ENCODE measurements at regions not wholly inside any gene's neighbourhood (a gene's known extent, or its start where the extent isn't known, plus 50 kb on each side); places are given as distances from the start of the nearest gene placed in this dataset.
"Not testable (repeated sequence)": the region's sequence is repeated elsewhere in the genome, so short reads cannot be mapped to it uniquely, and the experiment has no call there.

DNA sequence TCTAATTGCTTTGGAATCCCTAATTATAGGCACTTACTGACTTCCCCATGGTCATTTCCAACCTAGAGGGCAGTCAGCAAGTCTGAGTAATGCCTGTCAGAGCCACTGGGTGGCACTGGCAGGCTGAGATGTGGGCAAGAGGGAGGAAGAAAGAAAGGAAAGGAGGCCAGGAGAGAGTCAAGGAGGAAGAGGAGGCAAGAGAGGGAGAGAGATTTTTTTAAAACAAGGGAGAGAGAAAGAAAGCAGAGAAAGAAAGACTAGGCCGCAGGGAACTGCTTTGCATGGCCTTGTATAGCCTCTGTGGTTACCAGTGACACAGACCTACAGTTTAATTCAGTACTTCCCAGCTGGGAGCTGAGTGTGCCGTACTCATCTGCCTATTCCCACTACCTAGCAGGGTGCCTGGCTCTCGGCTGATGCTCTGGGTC lies 210.4 kb upstream of the ADO start:
- DNase-seq, result peak; percentile 62

DNA sequence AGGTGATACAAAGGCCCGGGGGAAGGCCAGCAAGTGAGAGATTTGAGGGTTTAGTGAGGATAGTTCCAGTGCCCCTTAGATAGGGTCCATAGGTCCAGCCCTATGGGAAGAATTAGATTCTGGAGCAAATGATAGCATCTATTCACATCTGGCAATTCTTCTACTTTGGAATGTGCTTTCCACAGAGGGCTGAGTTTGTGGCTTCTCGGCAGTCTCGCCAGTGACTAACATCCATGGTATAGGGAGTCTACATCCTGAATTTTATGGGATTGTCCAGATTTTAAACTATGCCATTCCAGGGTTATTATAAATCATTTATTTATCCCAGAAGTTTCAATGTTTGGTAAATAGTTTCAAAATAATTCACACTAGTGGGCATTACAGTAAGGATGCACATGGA lies 207.3 kb upstream of the ADO start:
- no peak for DNase-seq

DNA sequence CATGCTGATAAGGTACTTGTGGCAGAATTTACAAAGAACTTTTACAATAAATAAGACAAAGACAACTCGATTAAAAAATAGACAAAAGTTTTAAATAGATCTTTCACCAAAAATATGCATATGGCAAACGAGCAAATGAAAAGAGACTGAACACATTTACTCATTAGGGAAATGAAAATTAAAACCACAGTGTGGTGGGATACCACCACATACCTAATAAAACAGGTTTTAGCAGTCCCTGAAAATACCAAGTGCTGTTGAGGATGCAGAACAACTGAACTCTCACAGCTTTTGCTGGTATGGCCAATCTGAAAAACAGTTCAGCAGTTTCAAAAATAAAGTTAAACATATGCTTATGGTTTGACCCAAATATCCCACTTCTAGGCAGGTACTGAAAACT lies 205.4 kb upstream of the ADO start:
- DNase-seq, result no peak

DNA sequence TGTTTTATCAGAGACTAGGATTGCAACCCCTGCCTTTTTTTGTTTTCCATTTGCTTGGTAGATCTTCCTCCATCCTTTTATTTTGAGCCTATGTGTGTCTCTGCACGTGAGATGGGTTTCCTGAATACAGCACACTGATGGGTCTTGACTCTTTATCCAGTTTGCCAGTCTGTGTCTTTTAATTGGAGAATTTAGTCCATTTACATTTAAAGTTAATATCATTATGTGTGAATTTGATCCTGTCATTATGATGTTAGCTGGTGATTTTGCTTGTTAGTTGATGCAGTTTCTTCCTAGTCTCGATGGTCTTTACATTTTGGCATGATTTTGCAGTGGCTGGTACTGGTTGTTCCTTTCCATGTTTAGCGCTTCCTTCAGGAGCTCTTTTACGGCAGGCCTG lies 198.0 kb upstream of the ADO start:
- DNase-seq, result not testable (repeated sequence)

DNA sequence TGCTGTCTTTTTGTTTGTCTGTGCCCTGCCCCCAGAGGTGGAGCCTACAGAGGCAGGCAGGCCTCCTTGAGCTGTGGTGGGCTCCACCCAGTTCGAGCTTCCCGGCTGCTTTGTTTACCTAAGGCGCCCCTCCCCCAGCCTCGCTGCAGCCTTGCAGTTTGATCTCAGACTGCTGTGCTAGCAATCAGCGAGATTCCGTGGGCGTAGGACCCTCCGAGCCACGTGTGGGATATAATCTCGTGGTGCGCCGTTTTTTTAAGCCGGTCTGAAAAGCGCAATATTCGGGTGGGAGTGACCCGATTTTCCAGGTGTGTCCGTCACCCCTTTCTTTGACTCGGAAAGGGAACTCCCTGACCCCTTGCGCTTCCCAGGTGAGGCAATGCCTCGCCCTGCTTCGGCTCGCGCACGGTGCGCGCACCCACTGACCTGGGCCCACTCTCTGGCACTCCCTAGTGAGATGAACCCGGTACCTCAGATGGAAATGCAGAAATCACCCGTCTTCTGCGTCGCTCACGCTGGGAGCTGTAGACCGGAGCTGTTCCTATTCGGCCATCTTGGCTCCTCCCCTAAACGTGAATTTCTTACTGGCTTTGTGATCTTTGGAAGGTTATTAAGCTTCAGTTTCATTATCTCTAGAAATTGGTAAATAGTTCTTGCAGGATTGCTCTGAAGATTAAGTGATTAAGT lies 196.2 kb upstream of the ADO start:
- not testable (repeated sequence) for DNase-seq

DNA sequence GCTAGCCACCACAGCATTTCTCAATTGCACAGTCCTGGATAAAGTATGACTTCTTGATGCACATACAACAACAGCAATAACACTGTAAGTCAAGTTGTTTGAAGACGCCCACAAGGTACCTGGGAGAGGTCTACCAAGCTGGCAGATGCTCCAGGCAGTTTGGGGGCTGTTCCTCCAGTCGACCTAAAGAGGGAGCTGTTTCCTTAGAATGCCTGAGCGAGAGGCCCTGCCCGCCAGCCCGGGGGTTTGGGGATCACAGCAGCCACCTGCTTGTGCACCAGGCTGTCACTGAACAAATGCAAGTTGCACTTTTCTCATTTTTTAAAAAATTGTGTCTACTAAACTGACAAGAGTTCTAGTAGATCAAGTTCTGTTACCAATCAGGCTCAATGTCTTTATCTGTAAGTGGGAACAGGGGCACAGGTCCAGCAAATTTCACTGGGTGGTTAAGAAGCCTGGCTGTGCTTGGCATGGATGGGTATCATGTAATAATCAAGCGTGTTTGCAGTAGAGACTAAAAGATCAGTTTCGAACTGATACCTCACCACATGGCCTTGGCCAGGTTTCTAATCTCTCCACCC lies 193.8 kb upstream of the ADO start:
- DNase-seq, result peak; percentile 84

DNA sequence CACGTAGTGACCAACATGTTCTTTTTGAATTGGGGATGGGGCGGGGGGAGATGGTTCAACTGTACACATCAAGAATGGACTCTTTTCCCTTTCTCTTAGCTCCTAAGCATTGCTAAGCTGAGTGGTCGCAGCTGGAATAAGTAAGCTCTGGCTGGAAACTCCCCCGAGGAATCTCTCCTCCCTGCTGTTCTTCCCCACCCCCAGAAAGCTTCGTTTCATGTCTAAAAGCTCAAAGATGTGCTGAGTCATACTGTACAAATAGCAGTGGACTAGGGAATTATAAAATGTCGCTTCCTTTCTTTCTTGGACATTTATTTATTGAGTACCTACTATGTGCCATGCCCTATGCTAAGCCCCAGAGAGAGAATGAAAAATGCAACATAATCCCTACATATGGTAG lies 191.1 kb upstream of the ADO start:
- DNase-seq, result no peak

DNA sequence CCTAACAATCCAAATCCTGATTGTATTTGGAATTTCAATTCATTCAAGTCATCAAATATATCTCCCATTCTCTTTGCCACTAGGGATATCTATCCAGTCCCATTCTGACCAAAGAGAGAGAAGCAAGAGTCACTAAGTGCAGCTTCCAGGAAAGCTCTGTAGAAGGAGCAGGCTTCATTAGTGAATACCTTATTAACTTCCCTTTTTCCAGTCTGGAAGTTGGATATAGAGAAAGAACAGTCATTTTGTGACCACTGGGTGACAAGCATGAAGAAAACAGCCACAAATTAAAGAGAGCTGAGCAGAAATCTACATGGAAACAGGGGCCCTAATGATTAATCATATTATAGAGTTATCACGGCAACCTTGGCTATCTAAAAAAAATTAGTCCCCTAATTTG lies 190.7 kb upstream of the ADO start:
- DNase-seq, result no peak

DNA sequence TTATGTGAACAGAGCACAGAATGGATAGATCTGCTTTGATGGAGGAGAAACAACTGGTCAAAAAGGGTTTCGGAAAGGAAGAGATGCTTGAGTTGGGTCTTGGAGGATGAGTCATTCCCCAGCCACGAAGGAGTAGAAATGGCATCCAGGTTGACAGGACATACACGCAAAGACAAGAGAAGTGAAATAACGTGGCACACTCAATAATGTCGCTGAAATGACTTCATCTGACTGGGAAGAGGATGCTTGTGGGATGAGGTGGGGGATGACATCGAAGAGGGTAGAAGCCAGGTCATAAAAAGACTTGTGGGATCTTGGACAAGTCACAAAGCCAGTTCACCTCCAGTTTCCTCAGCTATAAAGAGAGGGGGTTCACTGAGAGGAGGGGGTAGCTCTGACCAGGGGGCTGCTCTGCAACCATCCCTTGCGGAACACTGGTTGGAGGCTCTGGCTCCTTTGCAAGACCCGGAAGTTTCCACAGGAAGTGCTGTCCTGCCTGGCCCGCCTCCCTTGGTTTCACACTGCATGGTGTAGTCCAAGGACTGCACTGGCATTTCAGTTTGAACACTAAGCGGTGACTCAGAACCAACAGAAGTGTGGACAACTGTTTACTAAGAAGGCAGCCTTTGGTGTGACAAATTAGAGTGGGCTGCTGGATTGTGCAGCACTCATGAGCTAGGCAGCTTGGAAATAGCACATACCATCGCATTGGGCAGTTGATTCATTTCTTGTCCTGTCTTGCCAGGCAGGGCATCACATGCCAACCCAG lies 189.9 kb upstream of the ADO start:
- no peak for DNase-seq

DNA sequence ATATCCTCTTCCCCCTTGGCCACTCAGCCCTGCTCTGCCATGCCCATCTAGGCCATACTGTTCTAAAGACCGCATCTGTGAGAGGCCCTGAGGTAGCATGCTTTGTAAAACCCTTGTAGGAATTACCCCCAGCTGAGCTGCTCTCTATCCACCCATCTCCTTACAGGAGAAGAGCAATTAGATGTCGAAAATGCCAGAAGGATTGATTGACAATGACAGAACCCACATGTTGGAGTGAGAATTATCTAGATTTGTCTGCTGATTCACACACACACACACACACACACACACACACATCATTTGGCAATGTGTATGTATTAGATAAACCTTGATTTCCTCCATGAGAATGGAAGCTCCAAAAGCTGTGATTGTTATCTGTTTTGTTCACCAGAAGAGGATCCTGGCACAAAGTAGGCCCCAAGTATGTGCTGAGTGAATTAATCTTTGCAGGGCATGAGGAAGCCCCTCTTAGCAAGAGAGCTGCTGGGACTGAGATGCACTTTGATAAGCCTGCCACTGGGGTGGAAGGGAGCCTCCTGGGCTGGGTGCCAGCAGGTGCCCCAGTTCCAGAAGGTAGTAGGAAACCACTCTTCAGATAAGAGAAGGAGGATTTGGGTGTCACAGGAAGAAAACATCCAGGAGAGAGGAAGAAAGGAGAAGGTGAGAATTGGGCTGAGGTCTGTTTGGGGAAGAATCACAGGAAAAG lies 187.5 kb upstream of the ADO start:
- DNase-seq, result no peak

DNA sequence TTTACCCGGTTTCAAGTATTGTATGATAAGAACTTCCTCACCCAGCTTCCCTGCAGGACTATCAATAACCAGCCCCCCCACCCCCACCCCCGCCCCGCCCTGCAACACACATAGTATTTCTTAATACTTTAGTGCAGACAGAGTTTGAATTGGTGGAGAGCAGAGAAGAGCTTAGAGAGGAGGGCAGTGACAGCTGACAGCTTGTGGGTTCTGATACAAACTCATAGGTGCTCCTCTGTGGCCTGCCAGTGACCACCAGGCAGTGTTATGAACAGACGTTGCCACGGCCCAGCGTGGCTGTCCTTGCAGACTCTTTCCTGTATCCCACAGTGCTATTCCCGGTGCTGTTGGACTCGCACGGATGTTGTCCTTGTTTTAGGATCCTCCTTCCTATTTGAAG lies 186.9 kb upstream of the ADO start:
- no peak for DNase-seq

DNA sequence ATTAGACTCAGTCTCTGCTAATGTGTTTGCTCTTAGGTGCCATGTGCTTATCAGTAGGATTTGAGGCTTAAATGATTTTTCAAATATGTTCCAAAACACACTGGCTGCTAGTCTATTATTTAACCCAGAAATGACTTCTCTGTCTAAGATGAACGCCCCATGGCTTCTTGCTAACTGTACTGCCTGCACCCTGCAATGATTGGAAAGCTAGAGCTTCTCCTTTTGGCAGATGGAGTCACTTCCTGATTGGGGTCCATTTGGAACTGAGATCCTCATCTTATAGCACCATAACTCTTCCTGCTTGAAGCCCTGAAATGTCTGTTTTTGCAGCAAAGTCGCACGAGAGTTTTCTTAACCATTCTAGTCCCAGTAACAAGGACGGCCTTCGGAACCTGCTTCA lies 186.5 kb upstream of the ADO start:
- DNase-seq, result no peak

DNA sequence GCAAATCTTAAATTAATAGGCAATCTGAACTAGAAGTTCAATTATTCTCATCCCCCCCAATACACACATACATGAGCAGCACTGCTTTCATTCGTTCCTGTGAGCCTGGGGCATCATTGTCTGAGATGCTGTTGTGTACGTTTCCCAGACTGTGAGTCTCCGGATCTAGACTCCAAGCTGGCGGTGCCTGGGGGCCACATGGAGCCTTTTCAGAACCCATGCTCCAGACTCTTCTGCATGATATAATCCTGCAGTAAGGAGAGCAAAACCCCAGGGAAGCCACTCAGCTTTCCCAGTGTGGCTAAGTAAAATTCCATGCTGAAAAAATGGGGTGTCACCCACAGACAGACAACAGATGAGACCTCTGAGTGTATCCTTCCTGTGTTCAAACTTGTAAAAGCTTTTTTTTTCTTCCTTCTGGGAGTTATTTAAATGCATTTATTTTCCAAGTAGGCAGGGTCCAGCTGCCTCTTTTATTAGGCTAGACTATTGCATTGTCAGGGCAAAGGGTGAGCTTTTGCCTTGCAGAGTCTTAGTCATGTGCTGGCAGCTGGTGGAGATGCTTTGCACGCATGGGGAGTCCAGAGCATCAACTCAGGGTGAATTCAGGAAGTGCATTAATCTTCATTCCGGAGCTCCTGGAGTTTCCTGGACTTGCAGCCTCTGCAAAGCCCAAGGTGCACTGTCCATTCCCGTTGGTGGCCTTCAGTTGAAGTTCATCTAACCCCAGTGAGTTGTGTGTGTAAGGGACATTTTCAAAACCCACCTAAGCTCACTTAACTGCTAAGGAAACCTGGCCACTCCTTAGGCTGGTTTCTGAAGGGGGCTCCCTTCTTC lies 185.7 kb upstream of the ADO start:
- no peak for DNase-seq

DNA sequence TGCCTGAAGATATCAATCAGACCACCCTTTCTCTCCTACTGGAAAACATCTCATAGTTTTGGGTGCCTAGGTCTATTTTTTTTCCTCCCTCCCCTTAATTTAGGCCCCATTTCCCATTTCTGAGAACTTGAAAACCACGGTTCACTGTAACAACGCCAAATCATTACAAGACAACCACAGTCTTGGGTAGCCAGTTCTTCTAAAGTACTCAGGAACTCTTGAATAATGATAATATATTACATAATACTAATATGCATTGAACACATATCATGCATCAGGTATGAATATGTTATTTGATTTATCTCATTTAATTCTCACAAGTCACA lies 185.1 kb upstream of the ADO start:
- DNase-seq, result no peak

DNA sequence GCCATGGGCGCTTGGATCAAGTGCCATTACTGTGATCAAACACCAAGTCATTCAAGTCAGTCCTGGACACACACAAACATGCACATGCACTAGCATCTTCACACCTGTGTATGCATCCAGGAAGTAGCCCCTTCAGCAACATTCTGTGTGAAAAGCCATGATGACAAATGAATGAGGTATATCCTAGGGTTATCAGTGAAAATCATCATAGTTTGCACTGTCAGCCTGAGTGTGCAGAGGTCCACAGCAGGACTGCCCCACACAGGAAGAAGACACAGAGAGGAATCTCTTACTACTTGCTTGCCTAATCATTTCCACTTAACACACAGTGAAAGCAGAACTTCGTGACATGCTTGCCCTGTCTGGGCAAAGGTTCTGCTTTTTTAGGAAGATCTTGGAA lies 184.0 kb upstream of the ADO start:
- no peak for DNase-seq

DNA sequence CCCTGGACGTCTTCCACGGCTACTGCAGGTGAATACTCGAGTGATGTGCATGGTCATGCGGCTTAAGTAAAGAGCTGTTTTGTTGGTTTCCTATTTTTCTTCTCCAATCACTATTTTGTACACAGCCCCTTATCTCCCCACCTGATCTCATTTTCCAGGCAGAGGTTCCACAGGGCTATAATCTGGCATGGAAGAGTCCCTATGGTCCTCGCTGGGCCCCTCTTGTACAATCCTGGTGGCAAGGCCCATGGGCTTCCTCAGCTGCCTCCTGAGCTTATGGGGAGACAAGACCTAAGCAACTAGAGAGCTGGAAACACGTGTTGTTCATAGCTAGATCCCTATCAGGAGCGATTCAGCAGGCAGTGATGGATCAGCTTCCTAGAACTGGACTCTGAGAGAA lies 181.3 kb upstream of the ADO start:
- no peak for DNase-seq

DNA sequence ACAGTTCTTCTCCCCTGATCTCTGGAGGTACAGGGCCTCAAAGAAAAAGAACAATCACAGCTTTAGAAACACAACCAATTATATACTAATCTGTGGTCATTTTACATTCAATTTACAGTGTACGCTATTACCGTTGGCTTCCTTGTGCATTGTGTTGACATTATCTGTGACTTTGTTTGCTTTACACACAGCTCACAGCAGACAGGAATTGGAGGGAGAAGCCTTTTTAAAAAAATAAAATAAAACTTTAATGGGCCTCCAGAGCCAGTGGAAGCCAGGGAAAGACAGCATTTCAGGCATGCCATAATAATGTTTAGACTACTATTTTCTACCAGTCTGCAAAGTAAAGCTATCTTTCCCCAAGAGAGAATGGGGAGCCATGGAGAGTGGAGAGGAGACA lies 179.0 kb upstream of the ADO start:
- DNase-seq, result no peak

DNA sequence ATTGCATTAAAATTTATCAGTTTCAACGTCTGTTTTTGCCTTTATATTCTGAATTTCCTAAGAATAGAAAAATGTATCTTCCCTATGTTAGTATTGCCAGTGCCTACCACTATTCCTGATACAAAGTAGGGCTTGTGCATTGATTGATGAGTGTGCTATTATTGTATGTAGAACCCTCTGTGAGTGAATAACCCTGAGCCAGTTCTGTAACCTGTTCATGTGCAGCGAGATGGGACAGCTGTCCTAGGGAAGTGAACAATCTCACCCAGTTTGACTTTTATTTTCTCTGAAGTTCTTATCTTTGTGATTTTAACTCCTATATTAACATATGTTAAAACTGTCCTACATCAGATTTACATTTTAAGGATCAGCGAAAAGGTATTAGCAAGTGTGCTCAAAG lies 178.4 kb upstream of the ADO start:
- no peak for DNase-seq

DNA sequence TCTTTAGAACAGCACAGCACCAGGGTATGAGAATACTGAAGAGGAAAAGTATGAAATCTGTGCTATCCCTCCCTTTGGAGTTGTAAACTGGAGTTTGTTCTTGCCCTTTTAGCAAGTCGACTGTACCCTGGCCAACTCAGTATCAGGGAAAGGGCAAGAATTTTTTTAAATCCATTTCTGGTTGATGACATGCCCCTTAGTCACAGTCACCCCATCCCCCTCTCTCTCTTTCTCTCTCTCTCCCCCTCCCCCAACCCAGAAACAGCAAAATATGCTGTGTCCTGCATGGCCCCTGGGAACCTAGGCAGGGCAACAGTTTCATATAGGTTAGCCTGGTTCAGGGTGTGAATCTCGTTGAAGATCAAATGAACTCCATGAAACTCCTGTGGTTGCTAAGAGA lies 177.7 kb upstream of the ADO start:
- DNase-seq, result no peak

DNA sequence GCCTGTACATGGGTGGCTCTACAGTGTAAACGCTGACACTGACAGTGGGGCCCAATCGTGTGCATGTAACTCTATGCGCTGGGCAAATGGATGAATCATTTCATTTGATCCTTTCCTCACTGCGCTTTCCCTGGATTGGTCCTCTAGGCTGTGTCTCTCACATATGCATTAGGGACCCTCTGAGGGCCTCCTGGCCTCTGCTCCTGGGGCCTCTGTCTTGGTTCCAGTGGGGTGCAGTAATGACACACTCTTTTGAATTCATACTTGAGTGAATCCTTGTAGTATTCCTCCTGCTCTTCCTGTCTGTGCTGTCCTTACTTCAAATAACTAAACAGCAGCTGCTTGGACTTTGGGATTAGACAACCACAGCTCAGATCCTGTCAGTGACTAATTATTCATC lies 176.5 kb upstream of the ADO start:
- DNase-seq, result no peak

DNA sequence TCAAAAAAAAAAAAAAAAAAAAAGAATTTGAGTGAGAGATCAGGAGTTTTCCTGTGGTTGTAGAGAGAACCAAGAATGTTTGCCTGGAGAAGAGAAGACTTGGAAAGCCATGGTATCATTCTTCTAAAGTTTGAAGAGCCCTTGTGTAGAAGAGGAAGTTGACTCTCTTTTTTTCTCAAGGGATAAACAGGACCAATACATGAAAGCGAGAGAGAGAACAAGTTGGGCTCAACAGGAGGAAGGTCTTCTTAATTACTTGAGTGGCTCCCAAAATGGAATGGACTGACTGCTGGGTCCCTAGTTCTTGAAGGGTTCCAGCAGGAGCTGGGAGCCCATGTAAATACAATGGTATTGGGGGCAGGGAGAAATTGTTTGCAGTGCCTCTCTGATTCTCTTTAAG lies 173.3 kb upstream of the ADO start:
- no peak for DNase-seq

DNA sequence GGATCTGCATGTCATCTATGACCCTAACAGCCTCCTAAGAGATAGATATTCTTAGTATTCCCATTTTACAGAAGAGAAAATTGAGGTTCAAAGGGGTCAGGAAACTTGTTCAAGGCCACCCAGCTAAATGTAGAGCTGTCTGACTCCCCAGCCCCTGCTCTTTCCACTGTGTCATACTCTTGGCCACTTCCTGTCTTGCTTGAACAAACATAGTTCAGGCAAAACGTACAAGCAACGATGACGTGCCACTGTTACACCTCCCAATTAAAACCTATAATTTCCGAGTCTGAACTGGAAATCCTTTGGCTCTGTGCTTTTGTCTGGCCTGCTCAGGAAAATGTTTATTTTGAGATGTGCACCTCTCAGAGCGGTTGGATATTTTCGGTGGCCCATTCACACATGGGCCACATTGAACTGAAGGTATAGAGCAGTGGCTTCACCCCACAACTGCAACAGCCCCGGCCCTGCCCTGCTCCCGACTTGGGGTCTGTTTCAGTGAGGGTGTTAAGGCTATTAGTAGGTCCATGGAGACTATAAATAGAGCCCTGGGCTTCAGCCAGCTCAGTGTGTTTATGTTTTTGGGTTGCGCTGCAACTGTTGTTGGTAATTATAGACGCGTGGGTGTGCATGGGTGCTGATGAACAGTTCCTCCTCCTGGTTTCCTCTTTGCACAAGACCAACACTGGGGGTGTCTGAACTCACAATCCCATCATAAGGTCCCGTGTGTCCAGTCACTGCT lies 172.3 kb upstream of the ADO start:
- DNase-seq, result peak; percentile 74
